PC-9 (cell line): ENCODE measurements at regions not wholly inside any gene's neighbourhood (a gene's known extent, or its start where the extent isn't known, plus 50 kb on each side); places are given as distances from the start of the nearest gene placed in this dataset.

ENCODE experiments used
- CTCF ChIP-seq: fragments of 200-600 bp; sonication (generic); conservative IDR thresholded peaks from 2 replicates; pipeline ENCODE4 v1.6.1; 2017; ENCODE audit warnings: mixed run types, antibody characterized with exemption, mild to moderate bottlenecking, moderate library complexity
- EZH2 ChIP-seq: fragments of 200-600 bp; sonication (generic); IDR thresholded peaks from 2 replicates; pipeline ENCODE4 v1.8.0; 2017; ENCODE audit warnings: antibody characterized with exemption, low read depth

GRCh38 chr10:31601136-31601535 is 282.1 kb downstream of the ZEB1 start:
- TF ChIP-seq CTCF (no peak), EZH2 (no peak)
